ENCODE measurements at regions not wholly inside any gene's neighbourhood (a gene's known extent, or its start where the extent isn't known, plus 50 kb on each side); places are given as distances from the start of the nearest gene placed in this dataset.

DNA sequence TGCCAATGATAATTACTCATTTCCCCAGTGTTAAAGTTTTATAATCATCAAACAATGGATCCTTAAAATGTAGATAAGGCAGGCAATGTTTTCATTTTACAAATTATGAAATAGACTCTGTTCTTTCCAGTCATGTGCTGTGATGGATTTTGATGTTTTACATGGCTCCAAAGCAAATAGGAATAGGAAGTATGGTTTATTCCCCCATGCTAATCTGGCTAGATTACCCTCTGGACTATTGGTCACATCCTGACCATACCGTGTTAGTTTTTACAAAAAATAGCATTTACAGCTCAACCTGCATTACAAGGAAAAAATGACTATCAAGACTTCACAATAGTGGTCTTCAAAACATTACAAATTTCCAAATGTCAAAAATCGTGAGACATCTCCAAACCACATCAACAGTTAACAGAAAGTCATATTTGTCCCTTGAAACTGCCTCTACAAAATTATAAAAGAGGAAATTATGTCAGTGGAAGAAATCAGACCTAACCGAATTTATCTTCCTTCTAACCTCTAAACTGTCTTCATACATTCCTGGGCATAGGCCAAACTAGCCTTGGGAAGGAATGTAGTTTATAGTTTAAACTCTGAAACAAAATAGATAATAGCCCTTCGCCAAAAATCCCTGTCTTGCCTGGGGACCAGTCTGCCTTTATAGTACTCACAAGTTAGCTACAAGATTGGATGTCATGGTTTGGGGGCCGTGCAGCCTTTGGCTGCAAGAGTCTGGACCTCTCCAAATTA is 1941.2 kb upstream of the CELF4 start:
- DNase-seq (ENCODE audit: low read depth, low spot score) (no peak), FAIRE-seq (no peak), ATAC-seq (no peak)
- ChIA-PET POLR2A (no interaction called here), CTCF (no interaction called here), SMC1A (ENCODE audit: uncharacterized antibody, unreplicated experiment) (interaction anchor here (1.2 to 1.8 kb wide), 2 partner anchors 8 to 11 kb away, joined by 3 to 4 read pairs; no protein-coding TSS in a partner anchor), RAD21 (ENCODE audit: unreplicated experiment) (no interaction called here)
- Histone ChIP-seq H3K27ac (ENCODE audit: control insufficient read depth, insufficient read depth) (no peak overlapping the region), H3K79me2 (ENCODE audit: control insufficient read depth, insufficient read depth, low read length) (no peaks in the 10 kb centered on the region), H3K4me2 (ENCODE audit: control insufficient read depth, insufficient read depth) (no peak overlapping the region), H3K4me3 (no peak overlapping the region), H4K20me1 (ENCODE audit: control insufficient read depth, insufficient read depth) (no peaks in the 10 kb centered on the region), H2AFZ (ENCODE audit: control insufficient read depth, low read depth, low read length) (no peak overlapping the region), H3K4me1 (ENCODE audit: control insufficient read depth, insufficient read depth, low read length) (no peaks in the 10 kb centered on the region), H3K9me3 (replicated peaks; ENCODE audit: control insufficient read depth, insufficient read depth, low read length) (no peaks in the 10 kb centered on the region), H3K9ac (ENCODE audit: control insufficient read depth, insufficient read depth, low read length) (no peak overlapping the region), H3K36me3 (ENCODE audit: control insufficient read depth in 2 of 2, insufficient read depth in 2 of 2, low read length in 1 of 2) (no peaks in the 10 kb centered on the region), H3K27me3 (replicated peaks in 1 of 2; ENCODE audit: control insufficient read depth in 2 of 2, insufficient read depth in 2 of 2, low read length in 1 of 2) (no peaks in the 10 kb centered on the region)
- intact Hi-C loops (cut with micrococcal nuclease; ENCODE audit: unreplicated experiment) (no loop called here), in situ Hi-C loops (cut with MboI) (no loop called here)
- 16% methylated on average over 5 of the region's 5 CpGs for WGBS (ENCODE audit: insufficient coverage, insufficient replicate concordance, low lambda C conversion rate, missing lambda C conversion rate)
- TF ChIP-seq SMC3 (IDR thresholded peaks at IDR 0.05; ENCODE audit: borderline replicate concordance, low read length) (no peak), EGR1 (IDR thresholded peaks at IDR 0.05; ENCODE audit: borderline replicate concordance in 1 of 2, low read depth in 2 of 2, low read length in 2 of 2) (no peak), NBN (IDR thresholded peaks at IDR 0.05) (no peak), BRCA1 (IDR thresholded peaks at IDR 0.05; ENCODE audit: low read depth, low read length) (no peak), NR2F1 (conservative IDR thresholded peaks at IDR 0.05) (no peak), FOXM1 (IDR thresholded peaks at IDR 0.05; ENCODE audit: low read depth, low read length) (no peak)
- TF ChIP-seq, protein P1, sequence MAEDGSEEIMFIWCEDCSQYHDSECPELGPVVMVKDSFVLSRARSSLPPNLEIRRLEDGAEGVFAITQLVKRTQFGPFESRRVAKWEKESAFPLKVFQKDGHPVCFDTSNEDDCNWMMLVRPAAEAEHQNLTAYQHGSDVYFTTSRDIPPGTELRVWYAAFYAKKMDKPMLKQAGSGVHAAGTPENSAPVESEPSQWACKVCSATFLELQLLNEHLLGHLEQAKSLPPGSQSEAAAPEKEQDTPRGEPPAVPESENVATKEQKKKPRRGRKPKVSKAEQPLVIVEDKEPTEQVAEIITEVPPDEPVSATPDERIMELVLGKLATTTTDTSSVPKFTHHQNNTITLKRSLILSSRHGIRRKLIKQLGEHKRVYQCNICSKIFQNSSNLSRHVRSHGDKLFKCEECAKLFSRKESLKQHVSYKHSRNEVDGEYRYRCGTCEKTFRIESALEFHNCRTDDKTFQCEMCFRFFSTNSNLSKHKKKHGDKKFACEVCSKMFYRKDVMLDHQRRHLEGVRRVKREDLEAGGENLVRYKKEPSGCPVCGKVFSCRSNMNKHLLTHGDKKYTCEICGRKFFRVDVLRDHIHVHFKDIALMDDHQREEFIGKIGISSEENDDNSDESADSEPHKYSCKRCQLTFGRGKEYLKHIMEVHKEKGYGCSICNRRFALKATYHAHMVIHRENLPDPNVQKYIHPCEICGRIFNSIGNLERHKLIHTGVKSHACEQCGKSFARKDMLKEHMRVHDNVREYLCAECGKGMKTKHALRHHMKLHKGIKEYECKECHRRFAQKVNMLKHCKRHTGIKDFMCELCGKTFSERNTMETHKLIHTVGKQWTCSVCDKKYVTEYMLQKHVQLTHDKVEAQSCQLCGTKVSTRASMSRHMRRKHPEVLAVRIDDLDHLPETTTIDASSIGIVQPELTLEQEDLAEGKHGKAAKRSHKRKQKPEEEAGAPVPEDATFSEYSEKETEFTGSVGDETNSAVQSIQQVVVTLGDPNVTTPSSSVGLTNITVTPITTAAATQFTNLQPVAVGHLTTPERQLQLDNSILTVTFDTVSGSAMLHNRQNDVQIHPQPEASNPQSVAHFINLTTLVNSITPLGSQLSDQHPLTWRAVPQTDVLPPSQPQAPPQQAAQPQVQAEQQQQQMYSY (CRISPR knock-in tag; IDR thresholded peaks at IDR 0.05): no peak
- TF ChIP-seq, protein P2, sequence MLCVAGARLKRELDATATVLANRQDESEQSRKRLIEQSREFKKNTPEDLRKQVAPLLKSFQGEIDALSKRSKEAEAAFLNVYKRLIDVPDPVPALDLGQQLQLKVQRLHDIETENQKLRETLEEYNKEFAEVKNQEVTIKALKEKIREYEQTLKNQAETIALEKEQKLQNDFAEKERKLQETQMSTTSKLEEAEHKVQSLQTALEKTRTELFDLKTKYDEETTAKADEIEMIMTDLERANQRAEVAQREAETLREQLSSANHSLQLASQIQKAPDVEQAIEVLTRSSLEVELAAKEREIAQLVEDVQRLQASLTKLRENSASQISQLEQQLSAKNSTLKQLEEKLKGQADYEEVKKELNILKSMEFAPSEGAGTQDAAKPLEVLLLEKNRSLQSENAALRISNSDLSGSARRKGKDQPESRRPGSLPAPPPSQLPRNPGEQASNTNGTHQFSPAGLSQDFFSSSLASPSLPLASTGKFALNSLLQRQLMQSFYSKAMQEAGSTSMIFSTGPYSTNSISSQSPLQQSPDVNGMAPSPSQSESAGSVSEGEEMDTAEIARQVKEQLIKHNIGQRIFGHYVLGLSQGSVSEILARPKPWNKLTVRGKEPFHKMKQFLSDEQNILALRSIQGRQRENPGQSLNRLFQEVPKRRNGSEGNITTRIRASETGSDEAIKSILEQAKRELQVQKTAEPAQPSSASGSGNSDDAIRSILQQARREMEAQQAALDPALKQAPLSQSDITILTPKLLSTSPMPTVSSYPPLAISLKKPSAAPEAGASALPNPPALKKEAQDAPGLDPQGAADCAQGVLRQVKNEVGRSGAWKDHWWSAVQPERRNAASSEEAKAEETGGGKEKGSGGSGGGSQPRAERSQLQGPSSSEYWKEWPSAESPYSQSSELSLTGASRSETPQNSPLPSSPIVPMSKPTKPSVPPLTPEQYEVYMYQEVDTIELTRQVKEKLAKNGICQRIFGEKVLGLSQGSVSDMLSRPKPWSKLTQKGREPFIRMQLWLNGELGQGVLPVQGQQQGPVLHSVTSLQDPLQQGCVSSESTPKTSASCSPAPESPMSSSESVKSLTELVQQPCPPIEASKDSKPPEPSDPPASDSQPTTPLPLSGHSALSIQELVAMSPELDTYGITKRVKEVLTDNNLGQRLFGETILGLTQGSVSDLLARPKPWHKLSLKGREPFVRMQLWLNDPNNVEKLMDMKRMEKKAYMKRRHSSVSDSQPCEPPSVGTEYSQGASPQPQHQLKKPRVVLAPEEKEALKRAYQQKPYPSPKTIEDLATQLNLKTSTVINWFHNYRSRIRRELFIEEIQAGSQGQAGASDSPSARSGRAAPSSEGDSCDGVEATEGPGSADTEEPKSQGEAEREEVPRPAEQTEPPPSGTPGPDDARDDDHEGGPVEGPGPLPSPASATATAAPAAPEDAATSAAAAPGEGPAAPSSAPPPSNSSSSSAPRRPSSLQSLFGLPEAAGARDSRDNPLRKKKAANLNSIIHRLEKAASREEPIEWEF (IDR thresholded peaks at IDR 0.05; ENCODE audit: insufficient replicate concordance, low read depth, low read length): no peak
- TF ChIP-seq, protein P3, sequence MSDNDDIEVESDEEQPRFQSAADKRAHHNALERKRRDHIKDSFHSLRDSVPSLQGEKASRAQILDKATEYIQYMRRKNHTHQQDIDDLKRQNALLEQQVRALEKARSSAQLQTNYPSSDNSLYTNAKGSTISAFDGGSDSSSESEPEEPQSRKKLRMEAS (IDR thresholded peaks at IDR 0.05; ENCODE audit: low read depth, low read length): no peak
- no TSS peak for BruUV-seq (replicated peaks)

All from GM12878 (cell line).